Glutamatergic neuron (in vitro differentiated cells): ENCODE measurements at regions not wholly inside any gene's neighbourhood (a gene's known extent, or its start where the extent isn't known, plus 50 kb on each side); places are given as distances from the start of the nearest gene placed in this dataset.

ENCODE experiments used
- DNase-seq: peaks from one replicate; pipeline ENCODE4 v3.0.0; 2022
- H3K27ac Mint-ChIP-seq: one replicate; pipeline ENCODE4 v1.8.0; 2020; ENCODE audit warnings: mild to moderate bottlenecking, mixed read lengths, inconsistent platforms; ENCODE audit not compliant: unreplicated experiment
- H3K27me3 Mint-ChIP-seq: one replicate; pipeline ENCODE4 v1.8.0; 2020; ENCODE audit warnings: mild to moderate bottlenecking, moderate library complexity, mixed read lengths, inconsistent platforms; ENCODE audit not compliant: unreplicated experiment
- H3K36me3 Mint-ChIP-seq: one replicate; pipeline ENCODE4 v1.8.0; 2020; ENCODE audit warnings: mild to moderate bottlenecking, mixed read lengths, inconsistent platforms; ENCODE audit not compliant: unreplicated experiment
- H3K4me1 Mint-ChIP-seq: one replicate; pipeline ENCODE4 v1.8.0; 2020; ENCODE audit warnings: mild to moderate bottlenecking, low read depth, mixed read lengths, inconsistent platforms; ENCODE audit not compliant: unreplicated experiment
- H3K4me3 Mint-ChIP-seq: one replicate; pipeline ENCODE4 v1.8.0; 2020; ENCODE audit warnings: mild to moderate bottlenecking, mixed read lengths, inconsistent platforms; ENCODE audit not compliant: unreplicated experiment
- H3K9me3 Mint-ChIP-seq: one replicate; pipeline ENCODE4 v1.8.0; 2020; ENCODE audit warnings: mild to moderate bottlenecking, moderate library complexity, mixed read lengths, inconsistent platforms; ENCODE audit not compliant: unreplicated experiment
- TF ChIP-seq, protein P1 (sequence below): fragments of 200-600 bp; sonication (generic); IDR thresholded peaks from one replicate; pipeline ENCODE4 v1.5.0; 2021; ENCODE audit not compliant: partially characterized antibody, unreplicated experiment

DNA sequence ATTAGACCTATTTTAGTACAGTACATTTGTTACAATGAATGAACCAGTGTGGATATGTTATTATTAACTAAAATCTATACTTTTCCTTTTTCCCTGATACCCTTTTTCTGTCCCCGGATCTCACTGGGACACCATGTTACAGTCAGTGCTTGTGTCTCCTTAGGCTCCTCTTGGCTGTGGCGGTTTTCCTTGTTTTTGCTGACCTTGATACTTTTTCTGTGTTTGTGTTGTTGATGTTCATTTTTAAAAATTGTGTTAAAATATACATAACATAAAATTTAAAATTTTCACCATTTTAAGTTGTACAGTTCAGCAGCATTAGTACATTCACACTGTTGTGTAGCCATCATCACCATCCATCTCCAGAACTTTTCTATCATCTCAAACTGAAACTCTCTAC, 54.2 kb upstream of the OSBPL3 start:
- Mint-ChIP-seq H3K4me3 (no peak overlapping the region), H3K27me3 (no peaks in the 10 kb centered on the region), H3K4me1 (no peaks in the 10 kb centered on the region), H3K36me3 (peaks cover 10% of the 10 kb centered on the region), H3K9me3 (peaks cover 3% of the 10 kb centered on the region), H3K27ac (no peak overlapping the region)
- TF ChIP-seq, protein P1, sequence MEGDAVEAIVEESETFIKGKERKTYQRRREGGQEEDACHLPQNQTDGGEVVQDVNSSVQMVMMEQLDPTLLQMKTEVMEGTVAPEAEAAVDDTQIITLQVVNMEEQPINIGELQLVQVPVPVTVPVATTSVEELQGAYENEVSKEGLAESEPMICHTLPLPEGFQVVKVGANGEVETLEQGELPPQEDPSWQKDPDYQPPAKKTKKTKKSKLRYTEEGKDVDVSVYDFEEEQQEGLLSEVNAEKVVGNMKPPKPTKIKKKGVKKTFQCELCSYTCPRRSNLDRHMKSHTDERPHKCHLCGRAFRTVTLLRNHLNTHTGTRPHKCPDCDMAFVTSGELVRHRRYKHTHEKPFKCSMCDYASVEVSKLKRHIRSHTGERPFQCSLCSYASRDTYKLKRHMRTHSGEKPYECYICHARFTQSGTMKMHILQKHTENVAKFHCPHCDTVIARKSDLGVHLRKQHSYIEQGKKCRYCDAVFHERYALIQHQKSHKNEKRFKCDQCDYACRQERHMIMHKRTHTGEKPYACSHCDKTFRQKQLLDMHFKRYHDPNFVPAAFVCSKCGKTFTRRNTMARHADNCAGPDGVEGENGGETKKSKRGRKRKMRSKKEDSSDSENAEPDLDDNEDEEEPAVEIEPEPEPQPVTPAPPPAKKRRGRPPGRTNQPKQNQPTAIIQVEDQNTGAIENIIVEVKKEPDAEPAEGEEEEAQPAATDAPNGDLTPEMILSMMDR, result no peak
- no peak for DNase-seq

DNA sequence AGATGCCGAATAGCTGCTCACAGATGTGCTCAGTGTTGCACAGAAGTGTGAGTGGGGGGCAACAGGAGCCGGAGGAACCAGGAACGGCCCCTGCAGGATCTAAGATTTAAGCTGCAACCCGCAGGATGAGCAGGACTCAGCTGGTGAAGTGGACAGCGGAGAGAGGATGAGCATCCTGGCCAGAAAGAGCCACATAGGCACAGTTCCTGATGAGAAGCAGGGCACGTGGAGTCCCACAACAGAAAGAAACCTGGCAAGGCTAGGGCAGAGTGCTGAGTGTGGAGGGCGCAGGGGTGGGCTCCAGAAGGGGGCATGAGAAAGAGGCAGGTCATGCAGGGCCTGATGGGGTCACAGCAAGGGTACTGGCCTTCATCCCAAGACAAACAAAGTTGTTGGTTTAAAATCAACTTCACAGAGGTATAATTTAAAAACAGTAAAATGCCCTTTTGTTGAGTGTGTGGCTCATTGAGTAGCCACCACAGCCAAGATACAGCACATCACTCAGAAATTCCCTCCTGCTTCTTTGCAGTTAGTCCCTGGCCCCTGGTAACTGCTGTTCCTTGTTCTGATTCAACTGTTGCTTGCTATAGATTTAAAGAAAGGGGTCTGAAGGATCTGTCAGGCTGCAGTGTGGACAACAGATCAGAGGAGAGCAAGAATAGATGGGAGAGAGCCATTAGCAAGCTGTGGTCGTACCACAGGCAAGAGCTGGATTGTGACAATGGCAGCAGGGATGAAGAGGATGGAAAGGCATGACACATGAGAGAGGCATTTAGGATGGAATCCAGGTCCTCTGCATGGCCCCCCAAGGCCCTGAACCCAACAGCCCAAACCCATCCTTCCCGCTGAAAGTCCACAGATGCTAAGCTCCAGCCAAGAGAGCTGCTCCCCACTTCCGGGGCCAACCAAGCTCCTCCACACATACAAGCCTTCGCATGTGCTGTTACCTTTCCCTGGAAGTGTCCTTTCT, 53.1 kb upstream of the OSBPL3 start:
- peaks cover 3% of the 10 kb centered on the region for H3K9me3 Mint-ChIP-seq
- TF ChIP-seq, protein P1, result no peak
- no peaks in the 10 kb centered on the region for H3K27me3 Mint-ChIP-seq
- peaks cover 10% of the 10 kb centered on the region for H3K36me3 Mint-ChIP-seq
- H3K4me3 Mint-ChIP-seq, result no peak overlapping the region
- no peak for DNase-seq
- H3K4me1 Mint-ChIP-seq, result no peaks in the 10 kb centered on the region
- H3K27ac Mint-ChIP-seq, result no peak overlapping the region

DNA sequence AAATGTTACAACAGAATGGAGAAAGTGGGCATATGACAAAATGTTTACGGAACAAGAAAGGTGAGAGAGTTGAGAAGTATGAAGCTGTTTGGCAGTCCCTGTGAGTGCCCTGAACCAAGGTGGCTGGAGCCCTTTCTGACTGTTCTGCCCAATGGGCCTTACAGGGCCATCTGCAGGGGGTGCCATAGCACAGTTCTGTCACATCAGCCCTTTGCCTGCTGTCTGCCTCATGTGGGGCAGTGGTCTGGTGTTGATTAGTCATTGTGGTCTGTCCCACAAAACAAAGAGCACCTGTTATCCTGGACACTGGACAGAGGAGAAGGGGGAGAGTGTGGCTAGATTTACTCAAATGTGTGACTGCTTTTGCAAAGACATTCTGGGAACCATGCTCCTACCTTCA, 51.5 kb upstream of the OSBPL3 start:
- Mint-ChIP-seq H3K27ac (no peak overlapping the region), H3K27me3 (no peaks in the 10 kb centered on the region), H3K9me3 (peaks cover 3% of the 10 kb centered on the region), H3K36me3 (peaks cover 7% of the 10 kb centered on the region), H3K4me1 (no peaks in the 10 kb centered on the region), H3K4me3 (no peak overlapping the region)
- no peak for DNase-seq
- TF ChIP-seq, protein P1, result no peak

DNA sequence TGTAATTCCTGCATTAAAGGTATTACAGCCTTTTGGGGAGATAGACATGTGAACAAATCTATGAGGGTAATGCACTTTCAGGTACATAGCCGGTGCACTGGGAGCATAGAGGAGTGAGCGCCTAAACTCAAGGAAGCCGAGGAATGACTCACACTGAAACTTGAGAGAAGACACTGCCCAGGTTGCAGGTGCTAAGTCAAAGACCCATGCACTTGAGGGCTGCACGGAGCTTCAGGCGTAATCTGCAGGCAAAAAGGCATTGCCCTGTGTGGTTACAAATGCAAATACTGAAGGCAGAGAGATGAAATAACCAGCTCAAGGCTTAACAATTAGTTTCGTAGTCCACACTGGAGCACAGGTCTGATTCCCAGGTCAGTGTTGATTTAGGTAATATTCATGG, 51.0 kb upstream of the OSBPL3 start:
- Mint-ChIP-seq H3K27ac (no peak overlapping the region), H3K4me1 (no peaks in the 10 kb centered on the region), H3K27me3 (no peaks in the 10 kb centered on the region), H3K36me3 (peaks cover 2% of the 10 kb centered on the region), H3K9me3 (peaks cover 2% of the 10 kb centered on the region), H3K4me3 (no peak overlapping the region)
- no peak for DNase-seq
- TF ChIP-seq, protein P1, result no peak
